ENCODE measurements at regions not wholly inside any gene's neighbourhood (a gene's known extent, or its start where the extent isn't known, plus 50 kb on each side); places are given as distances from the start of the nearest gene placed in this dataset.

GRCh38 chr10:43801140-43801539 lies 152.5 kb upstream of the ZNF32 start:
- ChIA-PET POLR2A (no interaction called here), CTCF (no interaction called here)
- H3K27ac Mint-ChIP-seq: no peak overlapping the region
- H3K27me3 Mint-ChIP-seq: peaks cover 6% of the 10 kb centered on the region
- DNase-seq: no peak
- H3K4me3 Mint-ChIP-seq: no peak overlapping the region
- no peaks in the 10 kb centered on the region for H3K9me3 Mint-ChIP-seq
- peaks cover 7% of the 10 kb centered on the region for H3K4me1 Mint-ChIP-seq (ENCODE audit: low read depth)
- H3K36me3 Mint-ChIP-seq: no peaks in the 10 kb centered on the region
- intact Hi-C loops (cut with micrococcal nuclease): loop anchor here (2.0 kb wide), 1 partner anchor 18 kb away; no protein-coding TSS in a partner anchor

- DNase-seq: no peak
- ChIA-PET CTCF (no interaction called here), POLR2A (no interaction called here)
- intact Hi-C loops (cut with micrococcal nuclease): no loop called here
- H3K4me1 Mint-ChIP-seq (ENCODE audit: low read depth): peaks cover 7% of the 10 kb centered on the region
- H3K27ac Mint-ChIP-seq: no peak overlapping the region
- no peaks in the 10 kb centered on the region for H3K36me3 Mint-ChIP-seq
- H3K9me3 Mint-ChIP-seq: no peaks in the 10 kb centered on the region
- H3K4me3 Mint-ChIP-seq: no peak overlapping the region
- peaks cover 9% of the 10 kb centered on the region for H3K27me3 Mint-ChIP-seq
Measured at GRCh38 chr10:43796781-43797180, 148.1 kb upstream of the ZNF32 start.

GRCh38 chr10:43795639-43796038 lies 147.0 kb upstream of the ZNF32 start:
- CTCF ChIA-PET: no interaction called here
- Mint-ChIP-seq H3K4me1 (ENCODE audit: low read depth) (no peaks in the 10 kb centered on the region), H3K27me3 (peaks cover 9% of the 10 kb centered on the region), H3K4me3 (no peak overlapping the region), H3K36me3 (no peaks in the 10 kb centered on the region), H3K27ac (no peak overlapping the region), H3K9me3 (no peaks in the 10 kb centered on the region)
- intact Hi-C loops (cut with micrococcal nuclease): no loop called here
- no peak for DNase-seq
- POLR2A ChIA-PET: no interaction called here

GRCh38 chr10:43795093-43795492 lies 146.4 kb upstream of the ZNF32 start:
- no peak overlapping the region for H3K4me3 Mint-ChIP-seq
- intact Hi-C loops (cut with micrococcal nuclease): no loop called here
- no peak overlapping the region for H3K27ac Mint-ChIP-seq
- H3K9me3 Mint-ChIP-seq: no peaks in the 10 kb centered on the region
- ChIA-PET CTCF (no interaction called here), POLR2A (no interaction called here)
- DNase-seq: no peak
- no peaks in the 10 kb centered on the region for H3K4me1 Mint-ChIP-seq (ENCODE audit: low read depth)
- peaks cover 9% of the 10 kb centered on the region for H3K27me3 Mint-ChIP-seq
- H3K36me3 Mint-ChIP-seq: no peaks in the 10 kb centered on the region

- no peak for DNase-seq
- ChIA-PET CTCF (no interaction called here), POLR2A (no interaction called here)
- H3K27me3 Mint-ChIP-seq: peaks cover 6% of the 10 kb centered on the region
- intact Hi-C loops (cut with micrococcal nuclease): no loop called here
- no peaks in the 10 kb centered on the region for H3K36me3 Mint-ChIP-seq
- H3K4me1 Mint-ChIP-seq (ENCODE audit: low read depth): no peaks in the 10 kb centered on the region
- H3K4me3 Mint-ChIP-seq: no peak overlapping the region
- H3K9me3 Mint-ChIP-seq: no peaks in the 10 kb centered on the region
- no peak overlapping the region for H3K27ac Mint-ChIP-seq
Measured at GRCh38 chr10:43794181-43794815, 145.6 kb upstream of the ZNF32 start.

GRCh38 chr10:43793704-43794103 lies 145.0 kb upstream of the ZNF32 start:
- no peak overlapping the region for H3K4me3 Mint-ChIP-seq
- intact Hi-C loops (cut with micrococcal nuclease): no loop called here
- POLR2A ChIA-PET: no interaction called here
- peaks cover 5% of the 10 kb centered on the region for H3K27me3 Mint-ChIP-seq
- DNase-seq: no peak
- CTCF ChIA-PET: no interaction called here
- H3K27ac Mint-ChIP-seq: no peak overlapping the region
- H3K4me1 Mint-ChIP-seq (ENCODE audit: low read depth): no peaks in the 10 kb centered on the region
- H3K36me3 Mint-ChIP-seq: no peaks in the 10 kb centered on the region
- no peaks in the 10 kb centered on the region for H3K9me3 Mint-ChIP-seq

- Mint-ChIP-seq H3K27me3 (no peaks in the 10 kb centered on the region), H3K36me3 (no peaks in the 10 kb centered on the region), H3K27ac (no peak overlapping the region), H3K4me3 (no peak overlapping the region), H3K4me1 (ENCODE audit: low read depth) (no peaks in the 10 kb centered on the region), H3K9me3 (no peaks in the 10 kb centered on the region)
- no peak for DNase-seq
- CTCF ChIA-PET: no interaction called here
- intact Hi-C loops (cut with micrococcal nuclease): no loop called here
- POLR2A ChIA-PET: no interaction called here
Measured at GRCh38 chr10:43790147-43790546, 141.5 kb upstream of the ZNF32 start.

GRCh38 chr10:43785252-43785651 lies 136.6 kb upstream of the ZNF32 start:
- Mint-ChIP-seq H3K27me3 (no peaks in the 10 kb centered on the region), H3K27ac (no peak overlapping the region), H3K4me3 (no peak overlapping the region), H3K9me3 (no peaks in the 10 kb centered on the region), H3K4me1 (ENCODE audit: low read depth) (peaks cover 13% of the 10 kb centered on the region), H3K36me3 (no peaks in the 10 kb centered on the region)
- CTCF ChIA-PET: interaction anchor here (1.5 to 2.7 kb wide), 2 partner anchors 95 to 100 kb away, joined by 3 to 14 read pairs; no protein-coding TSS in a partner anchor
- DNase-seq: no peak
- intact Hi-C loops (cut with micrococcal nuclease): loop anchor here (2.0 kb wide), 1 partner anchor 94 kb away; no protein-coding TSS in a partner anchor
- POLR2A ChIA-PET: no interaction called here

- no peak for DNase-seq
- H3K27ac Mint-ChIP-seq: no peak overlapping the region
- intact Hi-C loops (cut with micrococcal nuclease): loop anchor here (2.0 kb wide), 2 partner anchors 18 to 34 kb away; no protein-coding TSS in a partner anchor
- H3K4me1 Mint-ChIP-seq (ENCODE audit: low read depth): peaks cover 19% of the 10 kb centered on the region
- H3K4me3 Mint-ChIP-seq: no peak overlapping the region
- ChIA-PET POLR2A (no interaction called here), CTCF (no interaction called here)
- H3K36me3 Mint-ChIP-seq: no peaks in the 10 kb centered on the region
- H3K27me3 Mint-ChIP-seq: no peaks in the 10 kb centered on the region
- H3K9me3 Mint-ChIP-seq: no peaks in the 10 kb centered on the region
Measured at GRCh38 chr10:43782814-43783213, 134.1 kb upstream of the ZNF32 start.

- no peaks in the 10 kb centered on the region for H3K27me3 Mint-ChIP-seq
- no peak overlapping the region for H3K27ac Mint-ChIP-seq
- H3K4me1 Mint-ChIP-seq (ENCODE audit: low read depth): peaks cover 19% of the 10 kb centered on the region
- DNase-seq: peak; percentile 65
- intact Hi-C loops (cut with micrococcal nuclease): loop anchor here (2.0 kb wide), 2 partner anchors 19 to 35 kb away; no protein-coding TSS in a partner anchor
- POLR2A ChIA-PET: no interaction called here
- no peak overlapping the region for H3K4me3 Mint-ChIP-seq
- CTCF ChIA-PET: no interaction called here
- H3K36me3 Mint-ChIP-seq: no peaks in the 10 kb centered on the region
- no peaks in the 10 kb centered on the region for H3K9me3 Mint-ChIP-seq
Measured at GRCh38 chr10:43781480-43782361, 133.0 kb upstream of the ZNF32 start.

- intact Hi-C loops (cut with micrococcal nuclease): no loop called here
- CTCF ChIA-PET: interaction anchor here (0.7 kb wide), 1 partner anchor 1079 kb away, joined by 3 read pairs; no protein-coding TSS in a partner anchor
- Mint-ChIP-seq H3K4me3 (no peak overlapping the region), H3K9me3 (no peaks in the 10 kb centered on the region), H3K4me1 (ENCODE audit: low read depth) (peaks cover 19% of the 10 kb centered on the region), H3K27ac (no peak overlapping the region), H3K27me3 (no peaks in the 10 kb centered on the region), H3K36me3 (no peaks in the 10 kb centered on the region)
- POLR2A ChIA-PET: no interaction called here
- no peak for DNase-seq
Measured at GRCh38 chr10:43778571-43778970, 129.9 kb upstream of the ZNF32 start.

GRCh38 chr10:43775384-43775783 lies 126.7 kb upstream of the ZNF32 start:
- H3K4me1 Mint-ChIP-seq (ENCODE audit: low read depth): peaks cover 6% of the 10 kb centered on the region
- CTCF ChIA-PET: interaction anchor here (0.6 kb wide), 1 partner anchor 314 kb away, joined by 3 read pairs; no protein-coding TSS in a partner anchor
- POLR2A ChIA-PET: no interaction called here
- H3K9me3 Mint-ChIP-seq: no peaks in the 10 kb centered on the region
- intact Hi-C loops (cut with micrococcal nuclease): no loop called here
- no peaks in the 10 kb centered on the region for H3K36me3 Mint-ChIP-seq
- no peak overlapping the region for H3K4me3 Mint-ChIP-seq
- no peak overlapping the region for H3K27ac Mint-ChIP-seq
- peaks cover 3% of the 10 kb centered on the region for H3K27me3 Mint-ChIP-seq
- no peak for DNase-seq
